H9 (cell line): ENCODE measurements at regions not wholly inside any gene's neighbourhood (a gene's known extent, or its start where the extent isn't known, plus 50 kb on each side); places are given as distances from the start of the nearest gene placed in this dataset.

Source experiments
- DNase-seq: peaks from one replicate; pipeline ENCODE4 v3.0.0-alpha.2; 2017
- H2AFZ ChIP-seq: one replicate; pipeline ENCODE4 v1.6.1; 2013; ENCODE audit warnings: mild to moderate bottlenecking, low read length, control low read depth, moderate library complexity
- H2AK5ac ChIP-seq: 2 replicates; pipeline ENCODE4 v1.6.1; 2013; ENCODE audit warnings: low read length, control low read depth, mixed read lengths; ENCODE audit not compliant: insufficient read length
- H2BK120ac ChIP-seq: one replicate; pipeline ENCODE4 v1.6.1; 2013; ENCODE audit warnings: low read depth, mild to moderate bottlenecking, low read length, control low read depth, inconsistent platforms; ENCODE audit not compliant: poor library complexity, severe bottlenecking
- H2BK12ac ChIP-seq: 2 replicates; pipeline ENCODE4 v1.6.1; 2013; ENCODE audit warnings: low read length, control low read depth, mixed read lengths, low read depth; ENCODE audit not compliant: insufficient read length
- H2BK15ac ChIP-seq: 2 replicates; pipeline ENCODE4 v1.6.1; 2013; ENCODE audit warnings: low read depth, low read length, control low read depth
- H2BK20ac ChIP-seq: one replicate; pipeline ENCODE4 v1.6.1; 2013; ENCODE audit warnings: low read depth, mild to moderate bottlenecking, low read length, control low read depth, inconsistent platforms; ENCODE audit not compliant: poor library complexity, severe bottlenecking
- H2BK5ac ChIP-seq: 2 replicates; pipeline ENCODE4 v1.6.1; 2013; ENCODE audit warnings: low read length, control low read depth, mixed read lengths; ENCODE audit not compliant: insufficient read length
- H3K14ac ChIP-seq: 2 replicates; pipeline ENCODE4 v1.6.1; 2013; ENCODE audit warnings: low read length, control low read depth; ENCODE audit not compliant: insufficient read depth
- H3K18ac ChIP-seq: 2 replicates; pipeline ENCODE4 v1.6.1; 2013; ENCODE audit warnings: low read depth, mild to moderate bottlenecking, mixed read lengths, low read length, control low read depth; ENCODE audit not compliant: insufficient read length
- H3K23ac ChIP-seq: 2 replicates; pipeline ENCODE4 v1.6.1; 2013; ENCODE audit warnings: low read length, control low read depth, mixed read lengths, low read depth; ENCODE audit not compliant: insufficient read length
- H3K23me2 ChIP-seq: 2 replicates; pipeline ENCODE4 v1.6.1; 2013; ENCODE audit warnings: low read depth, mild to moderate bottlenecking, mixed read lengths, low read length, control low read depth; ENCODE audit not compliant: insufficient read length, poor library complexity, severe bottlenecking
- H3K27ac ChIP-seq: 2 replicates; pipeline ENCODE4 v1.5.1; 2013; ENCODE audit warnings: low read length, control low read depth, mixed read lengths, low read depth; ENCODE audit not compliant: insufficient read length
- H3K27me3 ChIP-seq: 2 replicates; pipeline ENCODE4 v1.6.1; 2013; ENCODE audit warnings: low read length, control low read depth, inconsistent platforms; ENCODE audit not compliant: insufficient read depth
- H3K4ac ChIP-seq: 2 replicates; pipeline ENCODE4 v1.6.1; 2013; ENCODE audit warnings: low read depth, mild to moderate bottlenecking, control low read depth, inconsistent platforms, low read length, moderate library complexity
- H3K4me1 ChIP-seq: 2 replicates; pipeline ENCODE4 v1.6.1; 2013; ENCODE audit warnings: low read length, control low read depth, inconsistent platforms; ENCODE audit not compliant: insufficient read depth
- H3K4me2 ChIP-seq: 2 replicates; pipeline ENCODE4 v1.6.1; 2013; ENCODE audit warnings: low read length, control low read depth, mixed read lengths; ENCODE audit not compliant: insufficient read length, insufficient read depth
- H3K56ac ChIP-seq: 2 replicates; pipeline ENCODE4 v1.6.1; 2013; ENCODE audit warnings: low read depth, mild to moderate bottlenecking, mixed read lengths, low read length, control low read depth; ENCODE audit not compliant: insufficient read length
- H3K79me1 ChIP-seq: 2 replicates; pipeline ENCODE4 v1.6.1; 2013; ENCODE audit warnings: low read depth, mild to moderate bottlenecking, moderate library complexity, low read length, control low read depth, inconsistent platforms; ENCODE audit not compliant: insufficient read depth, poor library complexity, severe bottlenecking
- H3K79me2 ChIP-seq: 2 replicates; pipeline ENCODE4 v1.6.1; 2013; ENCODE audit warnings: low read length, control low read depth, inconsistent platforms; ENCODE audit not compliant: insufficient read depth
- H3K9ac ChIP-seq: 2 replicates; pipeline ENCODE4 v1.6.1; 2013; ENCODE audit warnings: low read length, control low read depth, mixed read lengths; ENCODE audit not compliant: insufficient read length; ENCODE audit errors: extremely low read depth
- H3K9me3 ChIP-seq: one replicate; pipeline ENCODE4 v1.6.1; 2013; ENCODE audit warnings: low read depth, low read length, inconsistent platforms; ENCODE audit not compliant: control insufficient read depth
- H3T11ph ChIP-seq: one replicate; pipeline ENCODE4 v1.6.1; 2013; ENCODE audit warnings: mild to moderate bottlenecking, low read length, control low read depth, inconsistent platforms
- H4K20me1 ChIP-seq: one replicate; pipeline ENCODE4 v1.6.1; 2013; ENCODE audit not compliant: control insufficient read depth, insufficient read length, insufficient read depth
- H4K5ac ChIP-seq: 2 replicates; pipeline ENCODE4 v1.6.1; 2013; ENCODE audit warnings: low read depth, mild to moderate bottlenecking, mixed read lengths, low read length, control low read depth; ENCODE audit not compliant: insufficient read length
- H4K8ac ChIP-seq: replicated peaks from 2 replicates; pipeline ENCODE4 v1.6.1; 2013; ENCODE audit warnings: low read length, control low read depth, mixed read lengths, low read depth; ENCODE audit not compliant: insufficient read length
- H4K91ac ChIP-seq: 2 replicates; pipeline ENCODE4 v1.6.1; 2013; ENCODE audit warnings: low read depth, mild to moderate bottlenecking, moderate library complexity, mixed read lengths, low read length, control low read depth; ENCODE audit not compliant: insufficient read length
- H3K27ac Mint-ChIP-seq, 3 experiments: 2 replicates in 2 of 3; 3 replicates in 1 of 3; pipeline ENCODE4 v1.8.0; 2020 to 2021; ENCODE audit warnings: mixed read lengths in 3 of 3, mild to moderate bottlenecking in 1 of 3, moderate library complexity in 1 of 3
- H3K27me3 Mint-ChIP-seq: 2 replicates; pipeline ENCODE4 v1.8.0; 2021; ENCODE audit warnings: low read depth, mild to moderate bottlenecking, moderate library complexity, mixed read lengths
- H3K36me3 Mint-ChIP-seq, 3 experiments: 2 replicates in 2 of 3; 3 replicates in 1 of 3; pipeline ENCODE4 v1.8.0; 2020 to 2021; ENCODE audit warnings: low read depth in 3 of 3, mixed read lengths in 3 of 3; ENCODE audit not compliant: insufficient read depth in 1 of 3
- H3K4me1 Mint-ChIP-seq, 2 experiments: 2 replicates each; pipeline ENCODE4 v1.8.0; 2020; ENCODE audit warnings: mixed read lengths in 2 of 2
- H3K4me3 Mint-ChIP-seq, 2 experiments: 2 replicates in 1 of 2; 3 replicates in 1 of 2; pipeline ENCODE4 v1.8.0; 2020 to 2021; ENCODE audit warnings: mild to moderate bottlenecking in 2 of 2, mixed read lengths in 2 of 2, moderate library complexity in 1 of 2
- H3K9me3 Mint-ChIP-seq, 2 experiments: 2 replicates in 1 of 2; 3 replicates in 1 of 2; pipeline ENCODE4 v1.8.0; 2020; ENCODE audit warnings: mild to moderate bottlenecking in 2 of 2, mixed read lengths in 2 of 2, moderate library complexity in 1 of 2
- CTCF ChIP-seq: fragments of 200-600 bp; sonication (generic); conservative IDR thresholded peaks from 3 replicates; pipeline ENCODE4 v1.8.0; 2021; ENCODE audit warnings: antibody characterized with exemption, mild to moderate bottlenecking
- WGBS: extraction: QIAGEN DNeasy Blood & Tissue Kit; methylation state at CpG from one replicate; pipeline ENCODE4 v1.1.7; 2013; ENCODE audit warnings: missing lambda C conversion rate, low lambda C conversion rate, mixed read lengths; ENCODE audit not compliant: insufficient read length; ENCODE audit errors: extremely low coverage; 5-methylcytosine and 5-hydroxymethylcytosine counted together

DNA sequence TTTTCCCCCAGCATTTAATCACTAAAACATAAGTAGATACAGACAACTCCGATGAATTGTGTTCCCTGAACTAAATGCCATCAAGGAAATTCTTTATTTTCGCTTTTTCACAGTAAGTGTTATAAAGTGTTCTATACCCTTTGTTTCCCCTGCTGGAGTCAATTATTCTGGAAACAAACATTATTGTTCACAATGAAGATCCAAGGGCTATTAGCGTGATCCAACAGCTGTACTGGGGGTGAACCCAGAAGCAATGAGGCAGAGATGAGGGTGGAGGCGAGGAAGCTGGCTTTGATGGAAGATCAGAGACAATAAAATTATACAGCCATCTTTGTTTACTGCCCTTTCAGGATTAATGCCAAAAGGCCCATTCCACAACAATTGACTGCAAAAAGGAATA lies 250.3 kb upstream of the IGF1R start:
- Histone ChIP-seq H2BK5ac (no peak overlapping the region), H2BK120ac (no peak overlapping the region), H2BK15ac (no peak overlapping the region), H3K14ac (no peak overlapping the region), H3K23me2 (no peaks in the 10 kb centered on the region), H3K9ac (no peak overlapping the region), H3K4me2 (no peak overlapping the region), H3K4me1 (peaks cover 8% of the 10 kb centered on the region; the same call in 1 of the 2 replicates), H4K20me1 (no peaks in the 10 kb centered on the region), H3K23ac (no peak overlapping the region), H4K91ac (no peak overlapping the region), H3K79me2 (no peaks in the 10 kb centered on the region), H2BK20ac (no peak overlapping the region), H3K9me3 (no peaks in the 10 kb centered on the region), H3K79me1 (no peaks in the 10 kb centered on the region), H3K27me3 (no peaks in the 10 kb centered on the region), H3K56ac (no peak overlapping the region), H2BK12ac (no peak overlapping the region), H2AK5ac (no peak overlapping the region), H3T11ph (no peak overlapping the region), H3K4ac (no peak overlapping the region), H2AFZ (no peak overlapping the region), H4K5ac (no peak overlapping the region), H3K18ac (no peak overlapping the region), H4K8ac (no peak overlapping the region), H3K27ac (no peak overlapping the region)
- DNase-seq, result no peak
- 0 out of 7 replicates have a peak, but pooled peaks cover 0 to 3% (median 0%) of the 10 kb centered on the region in 3 experiments for H3K36me3 Mint-ChIP-seq
- no CpG with 5 or more reads among the region's 4 CpGs for WGBS
- H3K4me3 Mint-ChIP-seq, result no peak overlapping the region
- H3K27ac Mint-ChIP-seq, result no peak overlapping the region
- peaks cover 0 to 4% of the 10 kb centered on the region in 2 experiments; a peak in 2 of 5 replicates for H3K9me3 Mint-ChIP-seq
- no peak for TF ChIP-seq CTCF
- H3K4me1 Mint-ChIP-seq, result peaks cover 30 to 35% of the 10 kb centered on the region in 2 experiments
- peaks cover 13% of the 10 kb centered on the region for H3K27me3 Mint-ChIP-seq
